ENCODE measurements at regions not wholly inside any gene's neighbourhood (a gene's known extent, or its start where the extent isn't known, plus 50 kb on each side); places are given as distances from the start of the nearest gene placed in this dataset.

DNA sequence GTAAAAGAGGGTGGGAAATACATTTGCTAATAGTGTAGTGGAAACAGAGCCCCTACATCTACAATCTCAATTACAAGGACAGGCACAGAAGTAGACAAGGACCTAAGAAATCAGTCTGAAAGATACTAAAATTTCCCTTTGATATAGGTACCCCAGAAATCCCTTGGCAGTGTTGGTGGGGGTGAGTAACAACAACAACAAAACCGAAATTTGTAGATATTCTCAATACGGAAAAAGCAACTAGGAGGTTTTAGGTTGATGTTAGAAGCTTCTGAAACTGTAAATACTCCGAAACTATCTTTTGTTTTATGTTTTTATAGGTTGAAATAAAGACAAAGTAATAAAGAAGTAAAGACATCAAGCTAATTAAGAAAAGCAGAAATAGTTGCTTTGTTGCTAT is 323.1 kb upstream of the CBLB start:
- no peak for DNase-seq (ENCODE audit: low read depth)
- TF ChIP-seq, protein P1, sequence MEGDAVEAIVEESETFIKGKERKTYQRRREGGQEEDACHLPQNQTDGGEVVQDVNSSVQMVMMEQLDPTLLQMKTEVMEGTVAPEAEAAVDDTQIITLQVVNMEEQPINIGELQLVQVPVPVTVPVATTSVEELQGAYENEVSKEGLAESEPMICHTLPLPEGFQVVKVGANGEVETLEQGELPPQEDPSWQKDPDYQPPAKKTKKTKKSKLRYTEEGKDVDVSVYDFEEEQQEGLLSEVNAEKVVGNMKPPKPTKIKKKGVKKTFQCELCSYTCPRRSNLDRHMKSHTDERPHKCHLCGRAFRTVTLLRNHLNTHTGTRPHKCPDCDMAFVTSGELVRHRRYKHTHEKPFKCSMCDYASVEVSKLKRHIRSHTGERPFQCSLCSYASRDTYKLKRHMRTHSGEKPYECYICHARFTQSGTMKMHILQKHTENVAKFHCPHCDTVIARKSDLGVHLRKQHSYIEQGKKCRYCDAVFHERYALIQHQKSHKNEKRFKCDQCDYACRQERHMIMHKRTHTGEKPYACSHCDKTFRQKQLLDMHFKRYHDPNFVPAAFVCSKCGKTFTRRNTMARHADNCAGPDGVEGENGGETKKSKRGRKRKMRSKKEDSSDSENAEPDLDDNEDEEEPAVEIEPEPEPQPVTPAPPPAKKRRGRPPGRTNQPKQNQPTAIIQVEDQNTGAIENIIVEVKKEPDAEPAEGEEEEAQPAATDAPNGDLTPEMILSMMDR (IDR thresholded peaks at IDR 0.05; ENCODE audit: insufficient read depth, low read length), result no peak
- H3K4me3 ChIP-seq (ENCODE audit: low read depth, low read length), result no peak overlapping the region

GRCh38 chr3:106193876-106194275 is 325.1 kb upstream of the CBLB start:
- TF ChIP-seq, protein P1 (IDR thresholded peaks at IDR 0.05; ENCODE audit: insufficient read depth, low read length), result no peak
- no peak overlapping the region for H3K4me3 ChIP-seq (ENCODE audit: low read depth, low read length)
- peak; percentile 28 for DNase-seq (ENCODE audit: low read depth)

GRCh38 chr3:106194726-106195125 is 325.9 kb upstream of the CBLB start:
- no peak for DNase-seq (ENCODE audit: low read depth)
- no peak overlapping the region for H3K4me3 ChIP-seq (ENCODE audit: low read depth, low read length)
- TF ChIP-seq, protein P1 (IDR thresholded peaks at IDR 0.05; ENCODE audit: insufficient read depth, low read length), result no peak

GRCh38 chr3:106197532-106198194 is 328.9 kb upstream of the CBLB start:
- TF ChIP-seq, protein P1 (IDR thresholded peaks at IDR 0.05; ENCODE audit: insufficient read depth, low read length), result no peak
- H3K4me3 ChIP-seq (ENCODE audit: low read depth, low read length), result no peak overlapping the region
- no peak for DNase-seq (ENCODE audit: low read depth)

- H3K4me3 ChIP-seq (ENCODE audit: low read depth, low read length), result no peak overlapping the region
- TF ChIP-seq, protein P1 (IDR thresholded peaks at IDR 0.05; ENCODE audit: insufficient read depth, low read length), result no peak
- no peak for DNase-seq (ENCODE audit: low read depth)
Observed at GRCh38 chr3:106204160-106204868, 335.5 kb upstream of the CBLB start.

DNA sequence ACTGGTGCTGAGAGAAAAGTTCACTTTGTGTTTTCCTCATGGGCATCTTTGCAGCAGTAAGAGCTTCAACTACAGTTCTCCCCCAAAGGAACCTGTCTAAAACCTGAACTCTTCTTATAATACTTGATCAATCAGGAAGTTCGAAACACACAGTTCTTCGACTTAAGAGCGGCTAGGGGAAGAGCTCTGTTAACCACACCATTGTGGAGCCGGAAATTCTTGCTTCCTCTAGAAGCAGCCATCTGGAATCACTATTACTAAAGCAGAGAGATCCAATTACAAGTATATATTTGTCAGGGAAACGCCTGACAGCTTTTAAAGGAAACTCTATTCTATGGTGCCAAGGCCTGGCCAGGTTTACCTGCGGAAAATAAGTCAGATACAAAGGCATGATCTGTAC is 337.3 kb upstream of the CBLB start:
- no peak for DNase-seq (ENCODE audit: low read depth)
- no peak overlapping the region for H3K4me3 ChIP-seq (ENCODE audit: low read depth, low read length)
- TF ChIP-seq, protein P1 (IDR thresholded peaks at IDR 0.05; ENCODE audit: insufficient read depth, low read length), result no peak
